Activated CD4-positive, alpha-beta memory T cell treated with anti-CD3 and anti-CD28 coated beads, Interleukin-2, amount 10 ng/mL, durations not matched to agents 7 days and 5 days (primary cell): ENCODE measurements at regions not wholly inside any gene's neighbourhood (a gene's known extent, or its start where the extent isn't known, plus 50 kb on each side); places are given as distances from the start of the nearest gene placed in this dataset.

Experiments
- CTCF ChIA-PET: fragments of 350-600 bp; sonication (Branson Sonifier 250); formaldehyde crosslinking; loops from one replicate; lab custom pipeline; 2021; ENCODE audit warnings: antibody characterized with exemption, inconsistent platforms; lab: Charles Lee
- POLR2A ChIA-PET: fragments of 350-600 bp; sonication (Branson Sonifier 250); formaldehyde crosslinking; loops from one replicate; lab custom pipeline; 2021; ENCODE audit warnings: antibody characterized with exemption; lab: Charles Lee
- DNase-seq: peaks from one replicate; pipeline ENCODE4 v3.0.0-alpha.2; 2020
- H3K27ac Mint-ChIP-seq: one replicate; pipeline ENCODE4 v1.8.0; 2021; ENCODE audit warnings: mild to moderate bottlenecking, mixed read lengths
- H3K27me3 Mint-ChIP-seq: one replicate; pipeline ENCODE4 v1.8.0; 2021; ENCODE audit warnings: mixed read lengths
- H3K36me3 Mint-ChIP-seq: one replicate; pipeline ENCODE4 v1.8.0; 2021; ENCODE audit warnings: low read depth, mixed read lengths
- H3K4me1 Mint-ChIP-seq: one replicate; pipeline ENCODE4 v1.8.0; 2021; ENCODE audit warnings: mixed read lengths
- H3K4me3 Mint-ChIP-seq: one replicate; pipeline ENCODE4 v1.8.0; 2021; ENCODE audit warnings: mild to moderate bottlenecking, mixed read lengths
- H3K9me3 Mint-ChIP-seq: one replicate; pipeline ENCODE4 v1.8.0; 2021; ENCODE audit warnings: mixed read lengths

DNA sequence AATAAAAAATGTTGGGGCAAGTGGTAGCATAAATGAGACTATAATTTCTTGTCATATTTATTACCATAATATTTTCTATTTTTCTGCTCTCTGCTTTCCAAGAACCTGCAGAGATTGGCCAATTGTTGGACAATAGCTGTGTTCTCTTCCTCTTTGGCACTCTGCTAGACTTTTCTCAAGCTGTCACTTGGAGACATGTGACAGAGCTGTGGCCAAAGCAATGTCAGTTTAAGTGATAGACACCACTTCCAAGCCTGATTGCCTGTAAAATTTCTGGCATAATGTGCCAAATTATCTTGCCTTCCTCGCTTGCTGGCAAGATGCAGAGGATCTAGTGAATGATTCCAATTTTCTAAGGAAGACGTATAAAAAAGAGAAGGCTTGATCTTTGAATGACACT, 162.2 kb upstream of the NDST4 start:
- ChIA-PET CTCF (no interaction called here), POLR2A (no interaction called here)
- DNase-seq = no peak
- Mint-ChIP-seq H3K27ac (no peak overlapping the region), H3K9me3 (peaks cover 3% of the 10 kb centered on the region), H3K4me3 (no peak overlapping the region), H3K4me1 (peaks cover 29% of the 10 kb centered on the region), H3K27me3 (no peaks in the 10 kb centered on the region), H3K36me3 (no peaks in the 10 kb centered on the region)

GRCh38 chr4:115274545-115274944, 161.1 kb upstream of the NDST4 start:
- Mint-ChIP-seq H3K36me3 (peaks cover 2% of the 10 kb centered on the region), H3K27ac (no peak overlapping the region), H3K4me3 (no peak overlapping the region), H3K4me1 (peaks cover 29% of the 10 kb centered on the region), H3K27me3 (peaks cover 1% of the 10 kb centered on the region), H3K9me3 (peaks cover 5% of the 10 kb centered on the region)
- ChIA-PET POLR2A (no interaction called here), CTCF (no interaction called here)
- DNase-seq = no peak

DNA sequence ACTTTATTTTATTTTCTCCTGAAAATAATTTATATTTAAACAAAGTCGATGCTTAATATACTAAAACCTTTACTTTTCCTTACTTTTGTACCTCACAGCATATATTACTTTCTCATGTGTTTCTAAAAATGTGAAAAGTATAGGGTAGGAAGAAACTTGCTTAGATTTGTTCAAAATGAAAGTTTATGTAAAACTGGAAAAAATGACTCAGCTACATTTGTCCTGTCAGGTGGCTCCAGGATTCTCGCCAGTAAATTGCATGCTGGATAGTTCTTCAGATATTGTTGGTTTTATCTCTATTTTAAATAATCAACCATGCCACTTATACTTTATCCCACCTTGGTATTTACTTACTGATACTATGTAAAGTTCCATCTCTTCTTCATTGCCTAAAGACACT, 159.2 kb upstream of the NDST4 start:
- DNase-seq = no peak
- H3K4me3 Mint-ChIP-seq = no peak overlapping the region
- peaks cover 29% of the 10 kb centered on the region for H3K4me1 Mint-ChIP-seq
- H3K9me3 Mint-ChIP-seq = peaks cover 5% of the 10 kb centered on the region
- ChIA-PET CTCF (no interaction called here), POLR2A (no interaction called here)
- H3K27ac Mint-ChIP-seq = no peak overlapping the region
- H3K36me3 Mint-ChIP-seq = peaks cover 2% of the 10 kb centered on the region
- peaks cover 1% of the 10 kb centered on the region for H3K27me3 Mint-ChIP-seq

DNA sequence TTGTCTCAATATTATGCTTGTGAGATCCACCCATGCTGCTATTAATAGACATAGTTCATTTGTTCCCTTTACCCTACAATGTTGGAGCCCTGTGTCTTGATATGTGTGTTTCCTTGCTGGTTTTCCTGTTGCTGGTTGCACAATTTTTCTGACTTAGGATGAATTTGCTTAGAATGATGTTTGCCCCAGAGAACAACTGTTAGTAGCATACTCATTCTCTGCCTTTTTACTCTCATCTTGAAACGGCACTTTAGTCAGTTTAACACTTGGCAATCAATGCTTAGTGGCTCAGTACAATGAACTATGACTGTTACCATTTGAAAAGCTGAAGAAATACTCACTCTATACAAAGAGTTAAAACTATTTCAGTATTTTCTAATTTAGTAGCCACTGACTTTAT, 158.8 kb upstream of the NDST4 start:
- POLR2A ChIA-PET = no interaction called here
- Mint-ChIP-seq H3K4me3 (no peak overlapping the region), H3K36me3 (peaks cover 2% of the 10 kb centered on the region), H3K27ac (no peak overlapping the region), H3K27me3 (peaks cover 1% of the 10 kb centered on the region), H3K4me1 (peaks cover 29% of the 10 kb centered on the region), H3K9me3 (peaks cover 5% of the 10 kb centered on the region)
- CTCF ChIA-PET = no interaction called here
- DNase-seq = no peak

GRCh38 chr4:115260195-115260594, 146.8 kb upstream of the NDST4 start:
- CTCF ChIA-PET = no interaction called here
- POLR2A ChIA-PET = no interaction called here
- H3K27ac Mint-ChIP-seq = no peak overlapping the region
- no peaks in the 10 kb centered on the region for H3K4me1 Mint-ChIP-seq
- DNase-seq = no peak
- H3K9me3 Mint-ChIP-seq = no peaks in the 10 kb centered on the region
- H3K27me3 Mint-ChIP-seq = no peaks in the 10 kb centered on the region
- no peak overlapping the region for H3K4me3 Mint-ChIP-seq
- no peaks in the 10 kb centered on the region for H3K36me3 Mint-ChIP-seq

- DNase-seq = no peak
- Mint-ChIP-seq H3K9me3 (no peaks in the 10 kb centered on the region), H3K36me3 (no peaks in the 10 kb centered on the region), H3K27me3 (no peaks in the 10 kb centered on the region), H3K27ac (no peak overlapping the region), H3K4me1 (no peaks in the 10 kb centered on the region), H3K4me3 (no peak overlapping the region)
- ChIA-PET POLR2A (no interaction called here), CTCF (no interaction called here)
Measured at GRCh38 chr4:115259642-115260041, 146.2 kb upstream of the NDST4 start.

DNA sequence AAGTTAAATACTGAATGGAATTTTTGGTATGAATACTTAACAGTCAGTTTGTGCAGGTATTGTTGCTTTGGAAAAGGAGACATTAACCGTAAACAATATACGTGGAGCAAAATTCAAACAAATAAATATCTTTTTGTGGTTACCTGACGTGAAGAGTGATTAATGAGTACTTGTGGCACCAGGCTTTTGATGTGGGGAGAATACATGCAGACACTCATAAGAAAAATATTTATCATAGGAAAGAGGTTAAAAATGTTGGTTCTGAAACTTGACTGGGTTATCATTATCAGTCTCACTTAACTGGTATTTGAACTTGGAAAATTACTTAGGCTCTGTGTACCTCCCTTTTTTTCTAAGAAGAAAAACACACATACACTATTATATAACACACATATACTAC, 136.4 kb upstream of the NDST4 start:
- no peak overlapping the region for H3K4me3 Mint-ChIP-seq
- POLR2A ChIA-PET = no interaction called here
- no peaks in the 10 kb centered on the region for H3K27me3 Mint-ChIP-seq
- no peak overlapping the region for H3K27ac Mint-ChIP-seq
- no peak for DNase-seq
- peaks cover 4% of the 10 kb centered on the region for H3K9me3 Mint-ChIP-seq
- no peaks in the 10 kb centered on the region for H3K4me1 Mint-ChIP-seq
- no peaks in the 10 kb centered on the region for H3K36me3 Mint-ChIP-seq
- CTCF ChIA-PET = no interaction called here

- Mint-ChIP-seq H3K4me3 (no peak overlapping the region), H3K36me3 (no peaks in the 10 kb centered on the region), H3K27ac (no peak overlapping the region), H3K9me3 (no peaks in the 10 kb centered on the region), H3K27me3 (no peaks in the 10 kb centered on the region), H3K4me1 (no peaks in the 10 kb centered on the region)
- CTCF ChIA-PET = interaction anchor here (1.4 kb wide), 1 partner anchor 10 kb away, joined by 3 read pairs; no protein-coding TSS in a partner anchor
- POLR2A ChIA-PET = no interaction called here
- DNase-seq = no peak
Measured at GRCh38 chr4:115234405-115235093, 121.1 kb upstream of the NDST4 start.

DNA sequence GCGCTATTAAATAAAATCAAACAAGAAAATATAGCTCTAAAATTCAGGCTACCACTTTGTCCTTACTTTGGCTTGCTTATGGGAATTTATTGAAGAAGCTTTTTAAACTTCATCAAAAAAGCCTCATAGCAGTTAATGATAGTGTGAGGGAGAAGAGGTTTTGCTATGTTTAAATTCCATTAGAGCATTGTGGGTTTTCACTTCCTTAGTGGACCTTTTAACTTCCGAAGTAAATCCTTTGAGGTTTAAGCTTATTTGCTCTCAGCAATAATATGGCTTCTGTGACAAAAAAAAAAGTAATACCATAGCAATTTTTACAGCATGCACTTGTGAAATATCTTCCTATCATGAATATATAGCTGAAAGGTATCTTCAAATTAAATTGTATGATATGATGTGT, 120.2 kb upstream of the NDST4 start:
- no peak for DNase-seq
- no peaks in the 10 kb centered on the region for H3K9me3 Mint-ChIP-seq
- POLR2A ChIA-PET = no interaction called here
- H3K27ac Mint-ChIP-seq = no peak overlapping the region
- no peaks in the 10 kb centered on the region for H3K27me3 Mint-ChIP-seq
- no peaks in the 10 kb centered on the region for H3K4me1 Mint-ChIP-seq
- no peak overlapping the region for H3K4me3 Mint-ChIP-seq
- H3K36me3 Mint-ChIP-seq = no peaks in the 10 kb centered on the region
- CTCF ChIA-PET = interaction anchor here (0.6 to 1.4 kb wide), 2 partner anchors 10 to 559 kb away, joined by 3 to 4 read pairs; no protein-coding TSS in a partner anchor

DNA sequence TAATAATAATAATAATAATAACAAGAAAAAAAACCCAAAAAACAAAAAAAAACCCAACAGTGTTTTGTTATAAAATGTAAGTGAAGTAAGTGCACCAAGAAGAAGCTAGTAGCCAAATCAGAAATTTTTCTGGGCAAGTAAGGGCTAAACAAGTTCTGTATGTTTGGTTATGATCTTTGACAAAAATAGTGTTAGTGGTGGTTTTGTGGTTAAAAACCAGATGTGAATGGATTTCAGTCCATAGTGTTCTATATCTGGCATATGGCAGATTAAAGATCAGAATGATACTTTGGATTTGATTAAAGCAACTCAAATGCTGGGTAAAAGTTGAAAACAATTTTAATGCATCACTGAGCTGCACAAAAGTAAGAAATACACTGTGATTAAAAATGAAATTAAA, 116.5 kb upstream of the NDST4 start:
- H3K27ac Mint-ChIP-seq = no peak overlapping the region
- ChIA-PET CTCF (no interaction called here), POLR2A (no interaction called here)
- H3K4me3 Mint-ChIP-seq = no peak overlapping the region
- no peaks in the 10 kb centered on the region for H3K4me1 Mint-ChIP-seq
- no peaks in the 10 kb centered on the region for H3K36me3 Mint-ChIP-seq
- H3K27me3 Mint-ChIP-seq = no peaks in the 10 kb centered on the region
- no peak for DNase-seq
- H3K9me3 Mint-ChIP-seq = no peaks in the 10 kb centered on the region

GRCh38 chr4:115228851-115229250, 115.4 kb upstream of the NDST4 start:
- H3K27me3 Mint-ChIP-seq = no peaks in the 10 kb centered on the region
- no peak overlapping the region for H3K4me3 Mint-ChIP-seq
- H3K9me3 Mint-ChIP-seq = no peaks in the 10 kb centered on the region
- H3K27ac Mint-ChIP-seq = no peak overlapping the region
- no peak for DNase-seq
- CTCF ChIA-PET = no interaction called here
- no peaks in the 10 kb centered on the region for H3K36me3 Mint-ChIP-seq
- POLR2A ChIA-PET = no interaction called here
- no peaks in the 10 kb centered on the region for H3K4me1 Mint-ChIP-seq

- H3K27ac Mint-ChIP-seq = no peak overlapping the region
- no peaks in the 10 kb centered on the region for H3K9me3 Mint-ChIP-seq
- no peak overlapping the region for H3K4me3 Mint-ChIP-seq
- ChIA-PET POLR2A (no interaction called here), CTCF (no interaction called here)
- DNase-seq = no peak
- H3K27me3 Mint-ChIP-seq = no peaks in the 10 kb centered on the region
- H3K4me1 Mint-ChIP-seq = no peaks in the 10 kb centered on the region
- no peaks in the 10 kb centered on the region for H3K36me3 Mint-ChIP-seq
Measured at GRCh38 chr4:115222061-115222460, 108.6 kb upstream of the NDST4 start.

DNA sequence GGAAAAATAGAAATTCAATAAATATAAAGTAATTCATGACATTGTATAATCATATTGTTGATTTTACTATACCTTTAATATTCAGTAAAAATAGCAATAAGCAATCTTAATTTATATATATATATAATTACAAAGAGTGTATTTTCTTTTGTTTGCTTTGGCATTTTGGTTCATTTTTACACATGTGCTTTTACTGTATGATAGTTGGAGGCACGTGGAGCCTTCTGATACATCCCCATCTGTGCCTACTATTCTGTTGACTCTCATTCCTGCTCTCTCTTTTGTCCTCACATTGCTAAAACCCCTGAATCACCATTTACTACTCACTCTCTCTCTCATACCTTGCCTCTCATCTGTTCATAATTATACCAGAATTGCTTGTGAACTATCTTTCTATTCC, 106.4 kb upstream of the NDST4 start:
- no peak overlapping the region for H3K27ac Mint-ChIP-seq
- DNase-seq = no peak
- H3K27me3 Mint-ChIP-seq = no peaks in the 10 kb centered on the region
- ChIA-PET POLR2A (no interaction called here), CTCF (no interaction called here)
- no peaks in the 10 kb centered on the region for H3K4me1 Mint-ChIP-seq
- no peaks in the 10 kb centered on the region for H3K36me3 Mint-ChIP-seq
- no peak overlapping the region for H3K4me3 Mint-ChIP-seq
- H3K9me3 Mint-ChIP-seq = no peaks in the 10 kb centered on the region

DNA sequence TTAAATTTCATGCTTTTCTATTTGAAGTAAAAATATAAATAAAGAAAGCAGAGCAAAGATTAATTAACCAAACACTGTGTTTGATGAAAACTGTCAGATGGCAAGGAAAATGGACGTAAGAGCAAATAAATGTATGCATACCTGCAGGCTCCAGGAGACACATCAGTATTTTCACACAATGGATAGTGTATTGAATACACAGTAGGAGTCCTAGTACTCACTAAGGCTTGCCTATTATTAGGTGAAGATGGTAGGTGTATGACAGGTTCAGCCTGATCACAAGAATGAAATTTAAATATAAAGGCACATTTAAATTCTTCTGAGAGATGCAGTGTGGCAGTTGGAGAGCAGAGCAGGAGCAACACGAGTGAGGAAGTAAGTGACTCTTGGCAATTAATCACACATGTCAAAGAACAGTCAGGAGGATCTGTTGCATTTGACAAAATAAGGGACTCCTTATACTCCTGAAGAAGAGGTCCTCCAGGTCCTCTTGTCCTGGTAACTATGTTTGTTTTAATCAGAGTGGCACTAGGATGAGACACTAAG, 106.0 kb upstream of the NDST4 start:
- Mint-ChIP-seq H3K36me3 (no peaks in the 10 kb centered on the region), H3K27me3 (no peaks in the 10 kb centered on the region), H3K9me3 (no peaks in the 10 kb centered on the region), H3K4me3 (no peak overlapping the region), H3K27ac (no peak overlapping the region), H3K4me1 (no peaks in the 10 kb centered on the region)
- CTCF ChIA-PET = no interaction called here
- POLR2A ChIA-PET = no interaction called here
- DNase-seq = no peak
